HepG2 (cell line): ENCODE measurements at regions not wholly inside any gene's neighbourhood (a gene's known extent, or its start where the extent isn't known, plus 50 kb on each side); places are given as distances from the start of the nearest gene placed in this dataset.
A peak's percentile ranks its signal among the peaks of the same experiment; 100 is the strongest.

Experiments
- ATAC-seq: fragments of 200-7000 bp; cut with Tn5 transposase; 3 replicates; pipeline ENCODE4 v1.9.1; 2020; ENCODE audit warnings: mild to moderate bottlenecking, moderate library complexity
- BruUV-seq: library from RNA; stranded (reverse); fragments of 400-500 nt; replicated peaks from 2 replicates; lab custom pipeline; 2021; lab: Mats Ljungman, UMichigan
- CTCF ChIA-PET: fragments of 300-600 bp; formaldehyde crosslinking; extraction: SDS; loops from one replicate; lab custom pipeline; 2021; ENCODE audit warnings: low total read pairs, inconsistent platforms, low intra/inter-chr PET ratio; lab: Yijun Ruan, JAX
- POLR2A ChIA-PET: fragments of 350-600 bp; sonication (Branson Sonifier 250); formaldehyde crosslinking; loops from one replicate; lab custom pipeline; 2020; ENCODE audit warnings: antibody characterized with exemption, inconsistent platforms; lab: Yijun Ruan, JAX
- DNase-seq: peaks from one replicate; pipeline ENCODE4 v3.0.0-alpha.2; 2015; ENCODE audit warnings: low spot score
- FAIRE-seq: peaks from 3 replicates; lab custom pipeline; 2011; peaks lifted over from hg19 to GRCh38; lab: Jason Lieb, UNC
- H2AFZ ChIP-seq: one replicate; pipeline ENCODE4 v1.6.1; 2011; ENCODE audit warnings: low read length, inconsistent platforms
- H3K27ac ChIP-seq: fragments of 300-600 bp; 3 replicates; pipeline ENCODE4 v1.8.0; 2011; ENCODE audit warnings: mixed run types, mild to moderate bottlenecking, mixed read lengths, low read length, inconsistent platforms; ENCODE audit not compliant: insufficient read depth; ENCODE audit errors: extremely low read length
- H3K27me3 ChIP-seq, 2 experiments: fragments of 200-600 bp in 1 of 2; 2 replicates in 1 of 2; 3 replicates in 1 of 2; pipeline versions ENCODE4 v1.6.0 to v1.8.0; 2011; ENCODE audit warnings: low read length in 2 of 2, mild to moderate bottlenecking in 2 of 2, moderate library complexity in 2 of 2, inconsistent platforms in 1 of 2; ENCODE audit not compliant: insufficient read depth in 2 of 2, control insufficient read depth in 1 of 2
- H3K36me3 ChIP-seq, 2 experiments: fragments of 200-600 bp in 1 of 2; replicated peaks in 1 of 2; 2 replicates in 1 of 2; 3 replicates in 1 of 2; pipeline versions ENCODE4 v1.5.1 to v1.8.0; 2011; ENCODE audit warnings: low read length in 2 of 2, inconsistent platforms in 1 of 2; ENCODE audit not compliant: insufficient read depth in 2 of 2, control insufficient read depth in 1 of 2
- H3K4me1 ChIP-seq: 2 replicates; pipeline ENCODE4 v1.5.1; 2012; ENCODE audit warnings: low read length, inconsistent platforms; ENCODE audit not compliant: insufficient read depth
- H3K4me2 ChIP-seq: 2 replicates; pipeline ENCODE4 v1.6.0; 2011; ENCODE audit warnings: low read depth, low read length, inconsistent platforms
- H3K4me3 ChIP-seq, 3 experiments: fragments of 200-600 bp in 1 of 3; sonication (generic), shearing (Covaris generic) in 1 of 3; replicated peaks in 1 of 3; 2 replicates each; pipeline ENCODE4 v1.5.1; 2011 to 2016; ENCODE audit warnings: low read length in 3 of 3, inconsistent platforms in 2 of 3, low read depth in 2 of 3, mild to moderate bottlenecking in 2 of 3, control low read depth in 1 of 3, mixed read lengths in 1 of 3; ENCODE audit not compliant: insufficient read depth in 1 of 3
- H3K79me2 ChIP-seq: one replicate; pipeline ENCODE4 v1.6.1; 2011; ENCODE audit warnings: low read length, inconsistent platforms; ENCODE audit not compliant: insufficient read depth
- H3K9ac ChIP-seq: 2 replicates; pipeline ENCODE4 v1.6.0; 2011; ENCODE audit warnings: mild to moderate bottlenecking, low read depth, low read length, inconsistent platforms; ENCODE audit not compliant: insufficient read depth
- H3K9me3 ChIP-seq: 2 replicates; pipeline ENCODE4 v1.5.1; 2012; ENCODE audit warnings: mild to moderate bottlenecking, low read length
- H4K20me1 ChIP-seq: 2 replicates; pipeline ENCODE4 v1.6.0; 2011; ENCODE audit warnings: inconsistent platforms, mild to moderate bottlenecking, low read length, moderate library complexity; ENCODE audit not compliant: insufficient read depth
- ETV5 ChIP-seq: IDR thresholded peaks from 2 replicates; pipeline ENCODE4 v1.6.1; 2018; ENCODE audit warnings: missing biosample characterization, missing genetic modification reagents, inconsistent platforms, borderline replicate concordance
- NR1H2 ChIP-seq: sonication (generic); formaldehyde crosslinking; IDR thresholded peaks from 2 replicates; pipeline ENCODE4 v1.8.1; 2022; ENCODE audit warnings: low read depth, missing genetic modification reagents, borderline replicate concordance
- PHB2 ChIP-seq: fragments of 450-650 bp; IDR thresholded peaks from 2 replicates; pipeline ENCODE4 v1.6.1; 2018; ENCODE audit not compliant: partially characterized antibody
- SMC3 ChIP-seq: IDR thresholded peaks from 2 replicates; pipeline ENCODE4 v1.6.1; 2011; ENCODE audit warnings: low read length, improper control_type of control experiment
- STAG1 ChIP-seq: sonication (generic); formaldehyde crosslinking; IDR thresholded peaks from 2 replicates; pipeline ENCODE4 v1.4.0; 2020; ENCODE audit warnings: missing genetic modification reagents
- SUZ12 ChIP-seq: fragments of 150-350 bp; IDR thresholded peaks from 2 replicates; pipeline ENCODE4 v1.6.1; 2014; ENCODE audit warnings: low read depth, low read length
- TGIF2 ChIP-seq: IDR thresholded peaks from 2 replicates; pipeline ENCODE4 v1.6.1; 2016; ENCODE audit warnings: control low read depth, missing compliant biosample characterization
- ZGPAT ChIP-seq: IDR thresholded peaks from 2 replicates; pipeline ENCODE4 v1.6.1; 2016; ENCODE audit warnings: mild to moderate bottlenecking
- ZNF501 ChIP-seq: sonication (generic); formaldehyde crosslinking; IDR thresholded peaks from 2 replicates; pipeline ENCODE4 v1.5.1; 2020; ENCODE audit warnings: mild to moderate bottlenecking, moderate library complexity, missing genetic modification reagents
- ZSCAN31 ChIP-seq: sonication (generic); formaldehyde crosslinking; IDR thresholded peaks from 2 replicates; pipeline ENCODE4 v1.5.0; 2020; ENCODE audit warnings: low read depth, mild to moderate bottlenecking, missing genetic modification reagents
- WGBS: methylation state at CpG from one replicate; pipeline ENCODE4 v1.1.6; 2017; ENCODE audit warnings: low lambda C conversion rate; 5-methylcytosine and 5-hydroxymethylcytosine counted together
- in situ Hi-C: cut with HindIII; loops from 2 replicates; pipeline ENCODE4 v1.10.0; 2017; ENCODE audit warnings: low pct_unique_long_range_greater_than_20kb; ENCODE audit not compliant: extremely low pct_ligation_motif_present
- intact Hi-C: fragments of 100-400 bp; cut with micrococcal nuclease; formaldehyde crosslinking; loops from one replicate; pipeline ENCODE4 v1.10.0; 2022; ENCODE audit not compliant: unreplicated experiment
- TF ChIP-seq, protein P1 (sequence below), 2 experiments: sonication (generic) in 1 of 2; formaldehyde crosslinking in 1 of 2; IDR thresholded peaks; 2 replicates each; pipeline versions ENCODE4 v1.5.1 to v1.6.1; 2011 to 2020; ENCODE audit warnings: borderline replicate concordance in 1 of 2, low read depth in 1 of 2, low read length in 1 of 2, mild to moderate bottlenecking in 1 of 2, missing genetic modification reagents in 1 of 2, moderate library complexity in 1 of 2

GRCh38 chr1:62962014-62962812, 178.3 kb downstream of the ATG4C start:
- H3K27ac ChIP-seq = no peak overlapping the region
- ATAC-seq = no peak
- no TSS peak for BruUV-seq

DNA sequence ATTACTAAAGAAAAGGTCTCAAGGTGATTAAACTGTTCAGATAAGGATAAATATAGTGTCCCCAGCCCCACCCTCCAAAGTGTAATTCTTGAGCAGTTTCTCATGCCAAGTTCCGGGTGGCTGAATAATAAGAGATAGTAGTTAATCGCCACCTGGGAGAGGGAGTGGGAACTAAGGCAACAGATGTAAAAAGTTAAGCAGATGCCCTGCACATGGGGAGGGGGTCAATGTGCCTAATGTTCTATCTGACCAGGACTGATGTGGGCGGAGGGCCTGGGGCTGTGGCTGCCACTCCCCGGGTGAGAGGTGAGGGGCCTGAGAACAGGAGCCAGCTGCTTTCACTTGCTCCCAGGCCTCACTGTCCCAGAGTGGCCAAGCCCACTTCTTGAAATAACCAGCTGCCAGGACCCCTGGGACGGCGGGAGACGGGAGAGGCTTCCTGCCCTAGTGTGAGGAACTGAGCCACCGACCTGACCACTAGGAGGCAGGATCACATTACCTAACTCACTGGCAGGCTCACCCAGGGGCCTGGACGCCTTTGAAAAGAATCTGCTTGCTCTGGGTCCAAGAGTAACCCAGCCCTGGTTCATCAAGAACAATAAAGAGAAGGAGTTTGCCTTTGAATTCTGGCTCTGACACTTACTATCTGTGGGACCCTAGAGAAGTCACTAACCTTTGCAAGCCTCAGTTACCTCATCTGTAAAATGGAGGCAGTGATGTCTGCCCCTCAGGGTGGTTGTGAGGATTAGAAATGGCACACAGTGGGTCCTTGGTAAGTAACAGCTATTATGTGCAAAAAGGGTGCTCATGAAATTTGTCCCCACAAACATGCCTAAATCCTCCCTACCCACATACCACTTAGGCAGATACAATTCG, 179.2 kb downstream of the ATG4C start:
- ATAC-seq (peak; percentile 96), DNase-seq (peak; percentile 30), FAIRE-seq (no peak)
- Histone ChIP-seq H3K36me3 (no peaks in the 10 kb centered on the region), H2AFZ (no peak overlapping the region), H3K4me2 (no peak overlapping the region), H3K9ac (no peak overlapping the region), H4K20me1 (no peaks in the 10 kb centered on the region), H3K9me3 (no peaks in the 10 kb centered on the region), H3K27me3 (no peaks in the 10 kb centered on the region), H3K4me3 (no peak overlapping the region), H3K4me1 (no peaks in the 10 kb centered on the region), H3K27ac (no peak overlapping the region), H3K79me2 (no peaks in the 10 kb centered on the region)
- in situ Hi-C loops = loop anchor here (10.0 kb wide), 1 partner anchor 182 kb away; no protein-coding TSS in a partner anchor
- intact Hi-C loops = loop anchor here (1.0 to 5.0 kb wide), 3 partner anchors 186 to 574 kb away; no protein-coding TSS in a partner anchor
- ChIA-PET POLR2A (no interaction called here), CTCF (interaction anchor here (1.5 kb wide), 1 partner anchor 186 kb away, joined by 7 read pairs; no protein-coding TSS in a partner anchor)
- no TSS peak for BruUV-seq
- WGBS = 29% methylated on average over 7 of the region's 10 CpGs
- TF ChIP-seq SMC3 (0 out of 2 replicates have a peak, but pooled peaks have one; percentile 35), TGIF2 (CRISPR knock-in tag) (no peak), STAG1 (CRISPR knock-in tag) (peak; percentile 77), NR1H2 (CRISPR knock-in tag) (no peak), ZSCAN31 (CRISPR knock-in tag) (no peak), ZGPAT (no peak)
- TF ChIP-seq, protein P1, sequence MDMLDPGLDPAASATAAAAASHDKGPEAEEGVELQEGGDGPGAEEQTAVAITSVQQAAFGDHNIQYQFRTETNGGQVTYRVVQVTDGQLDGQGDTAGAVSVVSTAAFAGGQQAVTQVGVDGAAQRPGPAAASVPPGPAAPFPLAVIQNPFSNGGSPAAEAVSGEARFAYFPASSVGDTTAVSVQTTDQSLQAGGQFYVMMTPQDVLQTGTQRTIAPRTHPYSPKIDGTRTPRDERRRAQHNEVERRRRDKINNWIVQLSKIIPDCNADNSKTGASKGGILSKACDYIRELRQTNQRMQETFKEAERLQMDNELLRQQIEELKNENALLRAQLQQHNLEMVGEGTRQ (IDR thresholded peaks at IDR 0.05; ENCODE audit: low read depth, low read length) = no peak
- TF ChIP-seq, protein P1 (CRISPR knock-in tag; IDR thresholded peaks at IDR 0.05; ENCODE audit: borderline replicate concordance) = no peak

More at GRCh38 chr1:62962014-62962812, 178.3 kb downstream of the ATG4C start:
- no peaks in the 10 kb centered on the region for H3K79me2 ChIP-seq
- H3K9ac ChIP-seq = no peak overlapping the region
- ChIA-PET POLR2A (no interaction called here), CTCF (interaction anchor here (1.5 kb wide), 1 partner anchor 187 kb away, joined by 7 read pairs; no protein-coding TSS in a partner anchor)
- no peak overlapping the region for H3K4me3 ChIP-seq
- DNase-seq (no peak), FAIRE-seq (no peak)
- TF ChIP-seq ETV5 (CRISPR knock-in tag) = no peak
- TF ChIP-seq PHB2 = no peak
- TF ChIP-seq ZNF501 (CRISPR knock-in tag) = no peak
- no peak for TF ChIP-seq SUZ12
- in situ Hi-C loops = loop anchor here (10.0 kb wide), 1 partner anchor 183 kb away; no protein-coding TSS in a partner anchor
- H3K36me3 ChIP-seq = no peaks in the 10 kb centered on the region
- no peaks in the 10 kb centered on the region for H3K27me3 ChIP-seq
- intact Hi-C loops = loop anchor here (2.0 to 5.0 kb wide), 2 partner anchors 479 to 575 kb away; no protein-coding TSS in a partner anchor
- 11% methylated on average over 4 of the region's 4 CpGs for WGBS
- H3K9me3 ChIP-seq = no peaks in the 10 kb centered on the region
- H2AFZ ChIP-seq = no peak overlapping the region
- H4K20me1 ChIP-seq = no peaks in the 10 kb centered on the region
- no peak overlapping the region for H3K4me2 ChIP-seq
- no peaks in the 10 kb centered on the region for H3K4me1 ChIP-seq
